Activated T-helper 1 cell treated with anti-CD3 and anti-CD28 coated beads, Interleukin-12 subunit alpha, Interleukin-12 subunit beta, Interleukin-2, Interleukin-4 antibody, amounts not matched to agents 30 ng/mL and 10 ng/mL and 1 ng/mL, durations not matched to agents 14 hours and 24 hours and 36 hours (primary cell): ENCODE measurements at regions not wholly inside any gene's neighbourhood (a gene's known extent, or its start where the extent isn't known, plus 50 kb on each side); places are given as distances from the start of the nearest gene placed in this dataset.

Experiments
- DNase-seq: peaks from one replicate; pipeline ENCODE4 v3.0.0; 2021; ENCODE audit warnings: low spot score
- H3K27ac Mint-ChIP-seq: one replicate; pipeline ENCODE4 v1.8.0; 2021; ENCODE audit warnings: mild to moderate bottlenecking, mixed read lengths
- H3K27me3 Mint-ChIP-seq: one replicate; pipeline ENCODE4 v1.8.0; 2022; ENCODE audit warnings: mild to moderate bottlenecking, moderate library complexity, mixed read lengths; ENCODE audit not compliant: insufficient read depth
- H3K36me3 Mint-ChIP-seq: one replicate; pipeline ENCODE4 v1.8.0; 2021; ENCODE audit warnings: low read depth, mixed read lengths
- H3K4me1 Mint-ChIP-seq: one replicate; pipeline ENCODE4 v1.8.0; 2021; ENCODE audit warnings: low read depth, mixed read lengths
- H3K4me3 Mint-ChIP-seq: one replicate; pipeline ENCODE4 v1.8.0; 2021; ENCODE audit warnings: mild to moderate bottlenecking, moderate library complexity, mixed read lengths
- H3K9me3 Mint-ChIP-seq: one replicate; pipeline ENCODE4 v1.8.0; 2021; ENCODE audit warnings: mixed read lengths
- intact Hi-C: fragments of 100-400 bp; cut with micrococcal nuclease; formaldehyde crosslinking; loops from one replicate; pipeline ENCODE4 v1.15.1; 2024

- no peak for DNase-seq
- Mint-ChIP-seq H3K36me3 (no peaks in the 10 kb centered on the region), H3K4me3 (no peak overlapping the region), H3K27me3 (peaks cover 18% of the 10 kb centered on the region), H3K27ac (no peak overlapping the region), H3K4me1 (peaks cover 7% of the 10 kb centered on the region), H3K9me3 (peaks cover 18% of the 10 kb centered on the region)
- intact Hi-C loops: no loop called here
Measured at GRCh38 chr2:12399240-12399639, 317.5 kb upstream of the TRIB2 start.

- Mint-ChIP-seq H3K27ac (no peak overlapping the region), H3K36me3 (peaks cover 4% of the 10 kb centered on the region), H3K27me3 (peaks cover 18% of the 10 kb centered on the region), H3K4me3 (no peak overlapping the region), H3K9me3 (peaks cover 24% of the 10 kb centered on the region), H3K4me1 (no peaks in the 10 kb centered on the region)
- no peak for DNase-seq
- intact Hi-C loops: no loop called here
Measured at GRCh38 chr2:12400543-12400942, 316.2 kb upstream of the TRIB2 start.

GRCh38 chr2:12402440-12403139 is 314.1 kb upstream of the TRIB2 start:
- no peak for DNase-seq
- intact Hi-C loops: no loop called here
- no peak overlapping the region for H3K27ac Mint-ChIP-seq
- no peak overlapping the region for H3K4me3 Mint-ChIP-seq
- H3K36me3 Mint-ChIP-seq: peaks cover 4% of the 10 kb centered on the region
- H3K27me3 Mint-ChIP-seq: peaks cover 10% of the 10 kb centered on the region
- H3K9me3 Mint-ChIP-seq: peaks cover 24% of the 10 kb centered on the region
- no peaks in the 10 kb centered on the region for H3K4me1 Mint-ChIP-seq

GRCh38 chr2:12404497-12404896 is 312.2 kb upstream of the TRIB2 start:
- H3K9me3 Mint-ChIP-seq: peaks cover 24% of the 10 kb centered on the region
- no peak overlapping the region for H3K4me3 Mint-ChIP-seq
- no peak overlapping the region for H3K27ac Mint-ChIP-seq
- H3K27me3 Mint-ChIP-seq: peaks cover 12% of the 10 kb centered on the region
- no peaks in the 10 kb centered on the region for H3K4me1 Mint-ChIP-seq
- peaks cover 5% of the 10 kb centered on the region for H3K36me3 Mint-ChIP-seq
- DNase-seq: no peak
- intact Hi-C loops: no loop called here

- Mint-ChIP-seq H3K36me3 (peaks cover 5% of the 10 kb centered on the region), H3K4me1 (peaks cover 12% of the 10 kb centered on the region), H3K27me3 (peaks cover 3% of the 10 kb centered on the region), H3K4me3 (no peak overlapping the region), H3K27ac (no peak overlapping the region), H3K9me3 (peaks cover 19% of the 10 kb centered on the region)
- intact Hi-C loops: no loop called here
- DNase-seq: no peak
Measured at GRCh38 chr2:12407160-12407559, 309.6 kb upstream of the TRIB2 start.

GRCh38 chr2:12412898-12413305 is 303.8 kb upstream of the TRIB2 start:
- peaks cover 9% of the 10 kb centered on the region for H3K36me3 Mint-ChIP-seq

GRCh38 chr2:12415536-12415935 is 301.2 kb upstream of the TRIB2 start:
- Mint-ChIP-seq H3K4me3 (no peak overlapping the region), H3K9me3 (peaks cover 3% of the 10 kb centered on the region), H3K27ac (no peak overlapping the region), H3K36me3 (peaks cover 7% of the 10 kb centered on the region), H3K4me1 (peaks cover 66% of the 10 kb centered on the region), H3K27me3 (no peaks in the 10 kb centered on the region)
- intact Hi-C loops: loop anchor here (5.0 to 10.0 kb wide), 6 partner anchors 87 to 671 kb away; partner anchors contain the start of gene LPIN1
- DNase-seq: no peak

More at GRCh38 chr2:12412898-12413305, 303.8 kb upstream of the TRIB2 start:
- Mint-ChIP-seq H3K27me3 (no peaks in the 10 kb centered on the region), H3K4me3 (peak overlapping the region; percentile 45), H3K9me3 (peaks cover 3% of the 10 kb centered on the region), H3K27ac (peak overlapping the region; percentile 61), H3K4me1 (peaks cover 49% of the 10 kb centered on the region)
- intact Hi-C loops: loop anchor here (5.0 to 10.0 kb wide), 5 partner anchors 144 to 668 kb away; partner anchors contain the start of gene LPIN1
- peak; percentile 46 for DNase-seq

- peak; percentile 41 for DNase-seq
- H3K27me3 Mint-ChIP-seq: peaks cover 2% of the 10 kb centered on the region
- H3K9me3 Mint-ChIP-seq: peaks cover 3% of the 10 kb centered on the region
- H3K27ac Mint-ChIP-seq: no peak overlapping the region
- H3K4me1 Mint-ChIP-seq: peaks cover 65% of the 10 kb centered on the region
- peaks cover 7% of the 10 kb centered on the region for H3K36me3 Mint-ChIP-seq
- intact Hi-C loops: loop anchor here (1.0 to 10.0 kb wide), 8 partner anchors 86 to 672 kb away; partner anchors contain the start of genes LPIN1 and TRIB2
- H3K4me3 Mint-ChIP-seq: no peak overlapping the region
Measured at GRCh38 chr2:12416600-12416999, 300.1 kb upstream of the TRIB2 start.

GRCh38 chr2:12417786-12418185 is 298.9 kb upstream of the TRIB2 start:
- Mint-ChIP-seq H3K4me3 (no peak overlapping the region), H3K4me1 (peaks cover 53% of the 10 kb centered on the region), H3K27me3 (peaks cover 2% of the 10 kb centered on the region), H3K36me3 (peaks cover 5% of the 10 kb centered on the region), H3K9me3 (peaks cover 3% of the 10 kb centered on the region), H3K27ac (no peak overlapping the region)
- intact Hi-C loops: loop anchor here (1.0 to 10.0 kb wide), 8 partner anchors 13 to 673 kb away; partner anchors contain the start of gene LPIN1
- no peak for DNase-seq

- DNase-seq: no peak
- Mint-ChIP-seq H3K9me3 (peaks cover under 1% of the 10 kb centered on the region), H3K36me3 (no peaks in the 10 kb centered on the region), H3K4me3 (no peak overlapping the region), H3K4me1 (peaks cover 47% of the 10 kb centered on the region), H3K27me3 (peaks cover 5% of the 10 kb centered on the region), H3K27ac (no peak overlapping the region)
- intact Hi-C loops: loop anchor here (5.0 to 10.0 kb wide), 6 partner anchors 82 to 675 kb away; partner anchors contain the start of gene LPIN1
Measured at GRCh38 chr2:12419803-12420202, 296.9 kb upstream of the TRIB2 start.

- Mint-ChIP-seq H3K4me1 (peaks cover 37% of the 10 kb centered on the region), H3K36me3 (no peaks in the 10 kb centered on the region), H3K4me3 (no peak overlapping the region), H3K9me3 (no peaks in the 10 kb centered on the region), H3K27ac (no peak overlapping the region), H3K27me3 (peaks cover 5% of the 10 kb centered on the region)
- no peak for DNase-seq
- intact Hi-C loops: no loop called here
Measured at GRCh38 chr2:12421046-12421445, 295.7 kb upstream of the TRIB2 start.

- H3K4me3 Mint-ChIP-seq: no peak overlapping the region
- intact Hi-C loops: no loop called here
- H3K27me3 Mint-ChIP-seq: peaks cover 5% of the 10 kb centered on the region
- DNase-seq: no peak
- no peaks in the 10 kb centered on the region for H3K9me3 Mint-ChIP-seq
- no peak overlapping the region for H3K27ac Mint-ChIP-seq
- H3K36me3 Mint-ChIP-seq: no peaks in the 10 kb centered on the region
- H3K4me1 Mint-ChIP-seq: peaks cover 24% of the 10 kb centered on the region
Measured at GRCh38 chr2:12424219-12424618, 292.5 kb upstream of the TRIB2 start.

- no peak overlapping the region for H3K4me3 Mint-ChIP-seq
- H3K4me1 Mint-ChIP-seq: peaks cover 29% of the 10 kb centered on the region
- H3K36me3 Mint-ChIP-seq: no peaks in the 10 kb centered on the region
- H3K27ac Mint-ChIP-seq: no peak overlapping the region
- peaks cover 5% of the 10 kb centered on the region for H3K27me3 Mint-ChIP-seq
- no peak for DNase-seq
- intact Hi-C loops: no loop called here
- H3K9me3 Mint-ChIP-seq: no peaks in the 10 kb centered on the region
Measured at GRCh38 chr2:12424809-12425208, 291.9 kb upstream of the TRIB2 start.
